Activated B cell treated with CpG ODN at 0.5 μM for 24 hours (primary cell): ENCODE measurements at regions not wholly inside any gene's neighbourhood (a gene's known extent, or its start where the extent isn't known, plus 50 kb on each side); places are given as distances from the start of the nearest gene placed in this dataset.
"Not testable (repeated sequence)": the region's sequence is repeated elsewhere in the genome, so short reads cannot be mapped to it uniquely, and the experiment has no call there.

Experiments
- ATAC-seq: fragments of 200-7000 bp; cut with Tn5 transposase; one replicate; pipeline ENCODE4 v1.10.0; 2021; ENCODE audit warnings: low read depth, mild to moderate bottlenecking, moderate library complexity
- CTCF ChIA-PET: fragments of 350-600 bp; sonication (Branson Sonifier 250); formaldehyde crosslinking; loops from one replicate; lab custom pipeline; 2021; ENCODE audit warnings: antibody characterized with exemption; lab: Charles Lee
- POLR2A ChIA-PET: fragments of 350-600 bp; sonication (Branson Sonifier 250); formaldehyde crosslinking; loops from one replicate; lab custom pipeline; 2021; ENCODE audit warnings: antibody characterized with exemption; lab: Charles Lee
- DNase-seq: peaks from one replicate; pipeline ENCODE4 v3.0.0; 2022
- H3K27ac Mint-ChIP-seq: one replicate; pipeline ENCODE4 v1.8.0; 2020; ENCODE audit warnings: mixed read lengths
- H3K27me3 Mint-ChIP-seq: one replicate; pipeline ENCODE4 v1.8.0; 2021; ENCODE audit warnings: mixed read lengths
- H3K36me3 Mint-ChIP-seq: one replicate; pipeline ENCODE4 v1.8.0; 2021; ENCODE audit warnings: low read depth, mixed read lengths
- H3K4me1 Mint-ChIP-seq: one replicate; pipeline ENCODE4 v1.8.0; 2021; ENCODE audit warnings: mixed read lengths
- H3K4me3 Mint-ChIP-seq: one replicate; pipeline ENCODE4 v1.8.0; 2020; ENCODE audit warnings: mild to moderate bottlenecking, mixed read lengths
- H3K9me3 Mint-ChIP-seq: one replicate; pipeline ENCODE4 v1.8.0; 2020; ENCODE audit warnings: mixed read lengths
- intact Hi-C: fragments of 100-400 bp; cut with micrococcal nuclease; formaldehyde crosslinking; loops from one replicate; pipeline ENCODE4 v1.15.1; 2024
- TF ChIP-seq, protein P1 (sequence below): fragments of 200-600 bp; IDR thresholded peaks from one replicate; pipeline ENCODE4 v1.8.0; 2022; ENCODE audit warnings: antibody characterized with exemption, mild to moderate bottlenecking

GRCh38 chr15:39514933-39515332, 65.9 kb upstream of the THBS1 start:
- intact Hi-C loops = no loop called here
- CTCF ChIA-PET = no interaction called here
- POLR2A ChIA-PET = no interaction called here
- H3K4me1 Mint-ChIP-seq = no peaks in the 10 kb centered on the region
- H3K36me3 Mint-ChIP-seq = no peaks in the 10 kb centered on the region
- peaks cover 3% of the 10 kb centered on the region for H3K27me3 Mint-ChIP-seq
- ATAC-seq (no peak), DNase-seq (no peak)
- peaks cover 15% of the 10 kb centered on the region for H3K9me3 Mint-ChIP-seq
- TF ChIP-seq, protein P1, sequence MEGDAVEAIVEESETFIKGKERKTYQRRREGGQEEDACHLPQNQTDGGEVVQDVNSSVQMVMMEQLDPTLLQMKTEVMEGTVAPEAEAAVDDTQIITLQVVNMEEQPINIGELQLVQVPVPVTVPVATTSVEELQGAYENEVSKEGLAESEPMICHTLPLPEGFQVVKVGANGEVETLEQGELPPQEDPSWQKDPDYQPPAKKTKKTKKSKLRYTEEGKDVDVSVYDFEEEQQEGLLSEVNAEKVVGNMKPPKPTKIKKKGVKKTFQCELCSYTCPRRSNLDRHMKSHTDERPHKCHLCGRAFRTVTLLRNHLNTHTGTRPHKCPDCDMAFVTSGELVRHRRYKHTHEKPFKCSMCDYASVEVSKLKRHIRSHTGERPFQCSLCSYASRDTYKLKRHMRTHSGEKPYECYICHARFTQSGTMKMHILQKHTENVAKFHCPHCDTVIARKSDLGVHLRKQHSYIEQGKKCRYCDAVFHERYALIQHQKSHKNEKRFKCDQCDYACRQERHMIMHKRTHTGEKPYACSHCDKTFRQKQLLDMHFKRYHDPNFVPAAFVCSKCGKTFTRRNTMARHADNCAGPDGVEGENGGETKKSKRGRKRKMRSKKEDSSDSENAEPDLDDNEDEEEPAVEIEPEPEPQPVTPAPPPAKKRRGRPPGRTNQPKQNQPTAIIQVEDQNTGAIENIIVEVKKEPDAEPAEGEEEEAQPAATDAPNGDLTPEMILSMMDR = no peak
- no peak overlapping the region for H3K27ac Mint-ChIP-seq
- H3K4me3 Mint-ChIP-seq = no peak overlapping the region

- Mint-ChIP-seq H3K4me1 (no peaks in the 10 kb centered on the region), H3K36me3 (no peaks in the 10 kb centered on the region), H3K27me3 (peaks cover 6% of the 10 kb centered on the region), H3K4me3 (no peak overlapping the region), H3K27ac (no peak overlapping the region), H3K9me3 (peaks cover 15% of the 10 kb centered on the region)
- POLR2A ChIA-PET = no interaction called here
- TF ChIP-seq, protein P1 = no peak
- CTCF ChIA-PET = no interaction called here
- intact Hi-C loops = no loop called here
- ATAC-seq (no peak), DNase-seq (no peak)
Observed at GRCh38 chr15:39515765-39516164, 65.1 kb upstream of the THBS1 start.

GRCh38 chr15:39517122-39517855, 63.6 kb upstream of the THBS1 start:
- TF ChIP-seq, protein P1 = no peak
- H3K4me3 Mint-ChIP-seq = no peak overlapping the region
- H3K4me1 Mint-ChIP-seq = no peaks in the 10 kb centered on the region
- ATAC-seq (no peak), DNase-seq (no peak)
- no peaks in the 10 kb centered on the region for H3K36me3 Mint-ChIP-seq
- H3K27ac Mint-ChIP-seq = no peak overlapping the region
- H3K27me3 Mint-ChIP-seq = peaks cover 6% of the 10 kb centered on the region
- intact Hi-C loops = no loop called here
- peaks cover 15% of the 10 kb centered on the region for H3K9me3 Mint-ChIP-seq
- ChIA-PET CTCF (no interaction called here), POLR2A (no interaction called here)

GRCh38 chr15:39523968-39524367, 56.9 kb upstream of the THBS1 start:
- ATAC-seq, DNase-seq, CTCF ChIA-PET, H3K36me3 Mint-ChIP-seq, H3K27ac Mint-ChIP-seq, H3K4me3 Mint-ChIP-seq, H3K9me3 Mint-ChIP-seq, H3K27me3 Mint-ChIP-seq, intact Hi-C loops, H3K4me1 Mint-ChIP-seq, POLR2A ChIA-PET: not testable (repeated sequence)

- no peak overlapping the region for H3K4me3 Mint-ChIP-seq
- no peak overlapping the region for H3K27ac Mint-ChIP-seq
- CTCF ChIA-PET = no interaction called here
- POLR2A ChIA-PET = no interaction called here
- ATAC-seq (no peak), DNase-seq (no peak)
- no peaks in the 10 kb centered on the region for H3K4me1 Mint-ChIP-seq
- H3K9me3 Mint-ChIP-seq = no peaks in the 10 kb centered on the region
- intact Hi-C loops = no loop called here
- TF ChIP-seq, protein P1 = no peak
- H3K27me3 Mint-ChIP-seq = peaks cover 3% of the 10 kb centered on the region
- no peaks in the 10 kb centered on the region for H3K36me3 Mint-ChIP-seq
Observed at GRCh38 chr15:39529457-39529856, 51.4 kb upstream of the THBS1 start.
